ENCODE measurements at regions not wholly inside any gene's neighbourhood (a gene's known extent, or its start where the extent isn't known, plus 50 kb on each side); places are given as distances from the start of the nearest gene placed in this dataset.

DNA sequence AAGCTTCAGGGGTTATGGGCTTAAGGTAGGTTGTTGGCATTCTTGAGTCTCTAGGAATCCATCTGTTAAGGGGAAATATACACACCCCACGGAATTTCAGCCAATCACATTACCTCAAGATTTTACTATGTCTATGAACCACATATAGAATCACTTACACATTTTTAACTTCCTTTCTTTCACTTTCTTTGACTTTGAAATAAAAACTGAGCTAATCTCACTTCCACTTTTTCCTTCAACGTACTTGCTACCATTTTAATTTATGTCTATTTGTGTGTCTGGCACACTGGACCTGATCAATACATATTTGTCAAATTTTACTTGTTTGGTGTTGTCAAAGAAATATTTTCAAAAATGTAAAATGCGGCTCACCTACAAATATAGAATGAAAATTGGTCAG lies 545.4 kb upstream of the JAG1 start:
- H3K36me3 ChIP-seq = no peaks in the 10 kb centered on the region
- peaks cover 0 to 13% (median 0%) of the 10 kb centered on the region in 4 donors for H3K4me1 ChIP-seq
- no peaks in the 10 kb centered on the region for H3K9me3 ChIP-seq
- DNase-seq = no peak
- no peak overlapping the region for H3K4me3 ChIP-seq
- no peaks in the 10 kb centered on the region for H3K27me3 ChIP-seq
- TF ChIP-seq, protein P1, sequence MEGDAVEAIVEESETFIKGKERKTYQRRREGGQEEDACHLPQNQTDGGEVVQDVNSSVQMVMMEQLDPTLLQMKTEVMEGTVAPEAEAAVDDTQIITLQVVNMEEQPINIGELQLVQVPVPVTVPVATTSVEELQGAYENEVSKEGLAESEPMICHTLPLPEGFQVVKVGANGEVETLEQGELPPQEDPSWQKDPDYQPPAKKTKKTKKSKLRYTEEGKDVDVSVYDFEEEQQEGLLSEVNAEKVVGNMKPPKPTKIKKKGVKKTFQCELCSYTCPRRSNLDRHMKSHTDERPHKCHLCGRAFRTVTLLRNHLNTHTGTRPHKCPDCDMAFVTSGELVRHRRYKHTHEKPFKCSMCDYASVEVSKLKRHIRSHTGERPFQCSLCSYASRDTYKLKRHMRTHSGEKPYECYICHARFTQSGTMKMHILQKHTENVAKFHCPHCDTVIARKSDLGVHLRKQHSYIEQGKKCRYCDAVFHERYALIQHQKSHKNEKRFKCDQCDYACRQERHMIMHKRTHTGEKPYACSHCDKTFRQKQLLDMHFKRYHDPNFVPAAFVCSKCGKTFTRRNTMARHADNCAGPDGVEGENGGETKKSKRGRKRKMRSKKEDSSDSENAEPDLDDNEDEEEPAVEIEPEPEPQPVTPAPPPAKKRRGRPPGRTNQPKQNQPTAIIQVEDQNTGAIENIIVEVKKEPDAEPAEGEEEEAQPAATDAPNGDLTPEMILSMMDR (IDR thresholded peaks at IDR 0.05) = no peak
- no peak for TF ChIP-seq POLR2A (IDR thresholded peaks at IDR 0.05)
- H3K27ac ChIP-seq = no peak overlapping the region

DNA sequence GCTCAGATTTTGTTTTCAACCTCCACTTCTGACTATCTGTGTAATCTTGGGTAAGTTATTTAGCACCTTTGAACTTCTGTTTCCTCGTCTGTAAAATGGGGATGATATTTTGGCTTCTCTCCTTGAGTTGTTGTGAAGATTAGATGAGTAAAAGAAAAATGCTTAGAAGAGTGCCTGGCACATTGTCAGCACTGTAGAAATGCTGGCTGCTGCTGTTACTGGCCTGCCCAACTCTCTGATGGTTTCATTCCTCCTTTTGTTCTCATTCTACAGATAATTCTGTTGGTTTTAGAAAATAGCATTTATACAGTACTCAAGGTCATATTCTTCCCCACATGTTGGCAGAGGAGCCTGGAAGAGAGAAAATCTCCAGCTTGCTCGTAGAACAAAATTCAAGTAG lies 547.2 kb upstream of the JAG1 start:
- no peaks in the 10 kb centered on the region for H3K36me3 ChIP-seq
- TF ChIP-seq, protein P1 (IDR thresholded peaks at IDR 0.05) = no peak
- no peak for TF ChIP-seq POLR2A (IDR thresholded peaks at IDR 0.05)
- H3K4me1 ChIP-seq = peaks cover 0 to 13% (median 0%) of the 10 kb centered on the region in 4 donors
- H3K9me3 ChIP-seq = no peaks in the 10 kb centered on the region
- H3K4me3 ChIP-seq = no peak overlapping the region
- H3K27me3 ChIP-seq = no peaks in the 10 kb centered on the region
- DNase-seq = no peak
- H3K27ac ChIP-seq = no peak overlapping the region

DNA sequence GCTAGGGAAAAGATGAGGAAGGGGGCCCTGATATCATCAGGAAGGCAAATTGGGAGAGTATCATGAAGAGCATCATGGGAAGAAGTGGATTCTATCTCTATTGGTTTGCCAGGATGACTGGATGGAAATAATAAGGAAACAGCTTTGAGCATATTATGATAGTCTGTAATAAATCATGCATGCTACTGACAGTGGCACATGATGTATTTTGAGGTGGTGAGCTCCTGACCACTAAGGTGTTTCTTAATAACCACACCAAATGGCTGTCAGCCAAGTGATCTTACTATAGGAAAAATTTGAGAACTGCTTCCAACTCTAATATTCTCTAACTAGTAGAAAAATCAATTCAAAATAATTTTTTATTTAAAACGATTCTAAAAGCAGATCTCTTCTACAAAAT lies 548.4 kb upstream of the JAG1 start:
- TF ChIP-seq, protein P1 (IDR thresholded peaks at IDR 0.05) = no peak
- TF ChIP-seq POLR2A (IDR thresholded peaks at IDR 0.05) = no peak
- no peak for DNase-seq
- Histone ChIP-seq H3K9me3 (no peaks in the 10 kb centered on the region), H3K27me3 (no peaks in the 10 kb centered on the region), H3K27ac (no peak overlapping the region), H3K4me1 (peaks cover 0 to 4% (median 0%) of the 10 kb centered on the region in 4 donors), H3K36me3 (no peaks in the 10 kb centered on the region), H3K4me3 (no peak overlapping the region)

DNA sequence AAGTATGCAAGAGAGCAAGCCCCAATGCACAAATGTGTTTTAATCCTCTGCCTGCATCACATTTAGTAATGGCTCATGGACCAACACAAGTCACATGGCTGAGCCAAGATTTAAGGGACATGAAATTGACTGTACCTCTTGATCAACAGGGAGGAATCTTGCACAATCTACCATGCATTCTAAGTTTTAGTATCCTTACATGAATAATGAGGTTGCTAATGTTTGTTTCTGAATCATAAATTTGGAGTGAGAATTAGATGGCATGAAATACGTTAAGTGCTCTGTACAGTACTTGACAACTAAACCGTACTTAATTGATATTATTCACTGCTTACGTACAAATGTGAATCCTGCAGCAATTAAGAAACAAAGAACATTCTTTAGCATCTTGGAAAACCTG lies 553.8 kb upstream of the JAG1 start:
- H3K36me3 ChIP-seq = no peaks in the 10 kb centered on the region
- no peaks in the 10 kb centered on the region for H3K9me3 ChIP-seq
- H3K27me3 ChIP-seq = no peaks in the 10 kb centered on the region
- no peak for DNase-seq
- H3K27ac ChIP-seq = no peak overlapping the region
- no peaks in the 10 kb centered on the region for H3K4me1 ChIP-seq
- TF ChIP-seq, protein P1 (IDR thresholded peaks at IDR 0.05) = no peak
- TF ChIP-seq POLR2A (IDR thresholded peaks at IDR 0.05) = no peak
- H3K4me3 ChIP-seq = no peak overlapping the region

DNA sequence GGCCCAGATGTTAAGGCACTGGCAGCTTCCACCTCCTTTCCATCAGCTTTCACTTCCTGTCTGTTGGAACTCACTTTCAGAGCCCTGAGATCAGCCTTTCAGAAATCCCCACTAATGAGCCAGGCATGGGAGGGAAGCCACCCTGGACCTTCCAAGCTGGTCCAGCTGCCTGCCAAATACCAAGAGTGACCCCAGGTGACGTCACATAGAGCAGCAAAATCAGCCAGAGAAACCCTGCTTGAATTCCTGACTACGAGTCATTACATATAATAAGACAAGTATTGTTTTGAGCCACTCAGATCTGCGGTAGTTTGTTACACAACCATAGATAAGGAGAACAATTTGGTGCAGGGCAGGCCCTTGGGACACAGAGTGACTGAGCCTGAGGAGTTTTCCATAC lies 556.0 kb upstream of the JAG1 start:
- no peak for DNase-seq
- Histone ChIP-seq H3K4me1 (no peaks in the 10 kb centered on the region), H3K27me3 (no peaks in the 10 kb centered on the region), H3K4me3 (no peak overlapping the region), H3K36me3 (no peaks in the 10 kb centered on the region), H3K27ac (no peak overlapping the region), H3K9me3 (no peaks in the 10 kb centered on the region)
- TF ChIP-seq POLR2A (IDR thresholded peaks at IDR 0.05) = no peak
- TF ChIP-seq, protein P1 (IDR thresholded peaks at IDR 0.05) = no peak

DNA sequence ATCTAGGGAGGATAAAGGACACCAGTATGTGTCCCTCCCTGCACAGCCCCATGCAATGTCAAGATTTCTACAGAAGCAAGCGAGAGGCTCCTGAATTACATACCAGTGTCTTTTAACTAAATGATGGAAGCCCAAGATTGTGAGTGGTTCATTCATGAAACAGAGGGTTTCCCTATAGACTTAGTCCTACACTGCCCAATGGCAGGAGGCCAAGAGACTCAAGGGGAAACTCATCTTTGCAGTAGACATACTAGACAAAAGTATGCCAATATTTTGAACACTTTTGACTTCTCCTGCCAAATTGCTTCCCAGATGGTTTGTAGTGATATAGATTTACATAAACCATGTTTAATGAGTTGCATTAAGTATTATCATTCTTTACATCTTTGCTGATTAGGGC lies 557.2 kb upstream of the JAG1 start:
- H3K4me3 ChIP-seq = no peak overlapping the region
- H3K36me3 ChIP-seq = no peaks in the 10 kb centered on the region
- H3K27ac ChIP-seq = no peak overlapping the region
- no peaks in the 10 kb centered on the region for H3K27me3 ChIP-seq
- H3K9me3 ChIP-seq = no peaks in the 10 kb centered on the region
- no peaks in the 10 kb centered on the region for H3K4me1 ChIP-seq
- TF ChIP-seq, protein P1 (IDR thresholded peaks at IDR 0.05) = no peak
- no peak for TF ChIP-seq POLR2A (IDR thresholded peaks at IDR 0.05)
- DNase-seq = no peak

Data from Peyer's patch (tissue), 4 donors.